B cell (primary cell): ENCODE measurements at regions not wholly inside any gene's neighbourhood (a gene's known extent, or its start where the extent isn't known, plus 50 kb on each side); places are given as distances from the start of the nearest gene placed in this dataset.

Experiments used
- CTCF ChIP-seq: fragments of 200-600 bp; IDR thresholded peaks from one replicate; pipeline ENCODE4 v1.8.0; 2022; ENCODE audit warnings: antibody characterized with exemption, mild to moderate bottlenecking
- EZH2 ChIP-seq: IDR thresholded peaks from 2 replicates; pipeline ENCODE4 v1.6.1; 2012; ENCODE audit warnings: borderline replicate concordance, low read depth, mild to moderate bottlenecking, moderate library complexity, low read length; ENCODE audit not compliant: insufficient read depth, poor library complexity, severe bottlenecking

GRCh38 chr13:40274103-40274502 is 392.3 kb downstream of the FOXO1 start:
- no peak for TF ChIP-seq CTCF
- no peak for TF ChIP-seq EZH2
